GM12878 (cell line): ENCODE measurements at regions not wholly inside any gene's neighbourhood (a gene's known extent, or its start where the extent isn't known, plus 50 kb on each side); places are given as distances from the start of the nearest gene placed in this dataset.

Experiments
- ATAC-seq: fragments of 200-7000 bp; cut with Tn5 transposase; 3 replicates; pipeline ENCODE4 v1.9.1; 2020; ENCODE audit warnings: mild to moderate bottlenecking, moderate library complexity
- BruUV-seq: library from RNA; stranded (reverse); fragments of 400-500 nt; replicated peaks from 2 replicates; lab custom pipeline; 2021; lab: Mats Ljungman, UMichigan
- CTCF ChIA-PET: fragments of 300-600 bp; sonication (Branson Sonifier 250); formaldehyde crosslinking; extraction: SDS; loops from one replicate; lab custom pipeline; 2021; ENCODE audit warnings: inconsistent platforms; lab: Yijun Ruan, JAX
- POLR2A ChIA-PET: fragments of 350-600 bp; formaldehyde crosslinking; extraction: SDS; loops from one replicate; lab custom pipeline; 2021; ENCODE audit warnings: inconsistent platforms; lab: Charles Lee
- RAD21 ChIA-PET: fragments of 300-600 bp; sonication (Branson Sonifier 250); formaldehyde crosslinking; loops from one replicate; lab custom pipeline; 2023; ENCODE audit warnings: antibody characterized with exemption; ENCODE audit not compliant: unreplicated experiment; lab: Charles Lee
- SMC1A ChIA-PET: fragments of 300-600 bp; sonication (Branson Sonifier 250); formaldehyde crosslinking; loops from one replicate; lab custom pipeline; 2023; ENCODE audit not compliant: unreplicated experiment, uncharacterized antibody; lab: Charles Lee
- DNase-seq: peaks from one replicate; pipeline ENCODE4 v3.0.0-alpha.2; 2011; ENCODE audit warnings: low read depth, low spot score
- FAIRE-seq: peaks from 3 replicates; lab custom pipeline; 2011; peaks lifted over from hg19 to GRCh38; lab: Jason Lieb, UNC
- H2AFZ ChIP-seq: 2 replicates; pipeline ENCODE4 v1.6.0; 2011; ENCODE audit warnings: low read depth, low read length, control low read depth; ENCODE audit not compliant: control insufficient read depth
- H3K27ac ChIP-seq: 2 replicates; pipeline ENCODE4 v1.5.1; 2011; ENCODE audit warnings: control low read depth; ENCODE audit not compliant: control insufficient read depth, insufficient read depth
- H3K27me3 ChIP-seq, 2 experiments: replicated peaks in 1 of 2; 2 replicates each; pipeline versions ENCODE4 v1.6.0 to v1.6.1; 2011; ENCODE audit warnings: low read length in 1 of 2; ENCODE audit not compliant: control insufficient read depth in 2 of 2, insufficient read depth in 2 of 2
- H3K36me3 ChIP-seq, 2 experiments: 2 replicates each; pipeline ENCODE4 v1.5.1; 2011; ENCODE audit warnings: low read length in 1 of 2; ENCODE audit not compliant: control insufficient read depth in 2 of 2, insufficient read depth in 2 of 2
- H3K4me1 ChIP-seq: 2 replicates; pipeline ENCODE4 v1.6.1; 2011; ENCODE audit warnings: mild to moderate bottlenecking, low read length, moderate library complexity, mixed read lengths; ENCODE audit not compliant: control insufficient read depth, insufficient read depth
- H3K4me2 ChIP-seq: 2 replicates; pipeline ENCODE4 v1.6.0; 2011; ENCODE audit warnings: control low read depth; ENCODE audit not compliant: control insufficient read depth, insufficient read depth
- H3K4me3 ChIP-seq: fragments of 200-600 bp; sonication (generic); 2 replicates; pipeline ENCODE4 v1.5.1; 2016
- H3K79me2 ChIP-seq: 2 replicates; pipeline ENCODE4 v1.6.0; 2011; ENCODE audit warnings: low read length; ENCODE audit not compliant: control insufficient read depth, insufficient read depth
- H3K9ac ChIP-seq: 2 replicates; pipeline ENCODE4 v1.8.0; 2011; ENCODE audit warnings: low read length, control low read depth, mixed read lengths; ENCODE audit not compliant: control insufficient read depth, insufficient read depth
- H3K9me3 ChIP-seq: replicated peaks from 3 replicates; pipeline ENCODE4 v1.5.1; 2011; ENCODE audit warnings: mild to moderate bottlenecking, low read length; ENCODE audit not compliant: control insufficient read depth, insufficient read depth
- H4K20me1 ChIP-seq: 2 replicates; pipeline ENCODE4 v1.6.0; 2011; ENCODE audit not compliant: control insufficient read depth, insufficient read depth
- BACH1 ChIP-seq: fragments of 450-650 bp; IDR thresholded peaks from 2 replicates; pipeline ENCODE4 v1.6.1; 2017; ENCODE audit warnings: mild to moderate bottlenecking, borderline replicate concordance
- HCFC1 ChIP-seq: fragments of 150-350 bp; IDR thresholded peaks from 2 replicates; pipeline ENCODE4 v1.6.1; 2014; ENCODE audit warnings: low read length
- JUND ChIP-seq: IDR thresholded peaks from 2 replicates; pipeline ENCODE4 v1.6.1; 2012; ENCODE audit warnings: low read depth, mild to moderate bottlenecking, low read length, improper control_type of control experiment, moderate library complexity
- MXI1 ChIP-seq: fragments of 150-350 bp; IDR thresholded peaks from 2 replicates; pipeline ENCODE4 v1.6.1; 2011; ENCODE audit warnings: low read depth, mild to moderate bottlenecking, inconsistent platforms, low read length, improper control_type of control experiment
- NFYB ChIP-seq: IDR thresholded peaks from 2 replicates; pipeline ENCODE4 v1.6.1; 2011; ENCODE audit warnings: low read depth, mild to moderate bottlenecking, low read length, improper control_type of control experiment, moderate library complexity; ENCODE audit not compliant: insufficient read depth
- POU2F2 ChIP-seq: IDR thresholded peaks from 3 replicates; pipeline ENCODE4 v1.6.1; 2011; ENCODE audit warnings: low read depth, mild to moderate bottlenecking, low read length, borderline replicate concordance
- ZNF207 ChIP-seq: fragments of 450-650 bp; IDR thresholded peaks from 2 replicates; pipeline ENCODE4 v1.6.1; 2014; ENCODE audit warnings: antibody characterized with exemption, mild to moderate bottlenecking, borderline replicate concordance
- WGBS: methylation state at CpG from one replicate; pipeline ENCODE4 v1.1.6; 2016; ENCODE audit warnings: low lambda C conversion rate; ENCODE audit not compliant: insufficient replicate concordance, insufficient coverage; ENCODE audit errors: missing lambda C conversion rate; 5-methylcytosine and 5-hydroxymethylcytosine counted together
- in situ Hi-C: fragments of 300-500 bp; cut with MboI; formaldehyde crosslinking; loops from 9 replicates; pipeline ENCODE4 v1.14.3; 2018; ENCODE audit warnings: mixed read lengths
- intact Hi-C: fragments of 100-400 bp; cut with micrococcal nuclease; formaldehyde crosslinking; loops from one replicate; pipeline ENCODE4 v1.14.2; 2022; ENCODE audit not compliant: unreplicated experiment
- TF ChIP-seq, protein P1 (sequence below): IDR thresholded peaks from 2 replicates; pipeline ENCODE4 v1.6.1; 2011; ENCODE audit warnings: low read depth, low read length, improper control_type of control experiment, borderline replicate concordance
- TF ChIP-seq, protein P2 (sequence below): fragments of 450-650 bp; IDR thresholded peaks from 2 replicates; pipeline ENCODE4 v1.6.1; 2017; ENCODE audit warnings: mild to moderate bottlenecking, moderate library complexity
- TF ChIP-seq, protein P3 (sequence below): fragments of 450-650 bp; IDR thresholded peaks from 2 replicates; pipeline ENCODE4 v1.6.1; 2017; ENCODE audit warnings: mild to moderate bottlenecking
- TF ChIP-seq, protein P4 (sequence below): fragments of 450-650 bp; formaldehyde crosslinking; IDR thresholded peaks from 2 replicates; pipeline ENCODE4 v1.4.0; 2022; ENCODE audit warnings: mild to moderate bottlenecking, moderate library complexity

DNA sequence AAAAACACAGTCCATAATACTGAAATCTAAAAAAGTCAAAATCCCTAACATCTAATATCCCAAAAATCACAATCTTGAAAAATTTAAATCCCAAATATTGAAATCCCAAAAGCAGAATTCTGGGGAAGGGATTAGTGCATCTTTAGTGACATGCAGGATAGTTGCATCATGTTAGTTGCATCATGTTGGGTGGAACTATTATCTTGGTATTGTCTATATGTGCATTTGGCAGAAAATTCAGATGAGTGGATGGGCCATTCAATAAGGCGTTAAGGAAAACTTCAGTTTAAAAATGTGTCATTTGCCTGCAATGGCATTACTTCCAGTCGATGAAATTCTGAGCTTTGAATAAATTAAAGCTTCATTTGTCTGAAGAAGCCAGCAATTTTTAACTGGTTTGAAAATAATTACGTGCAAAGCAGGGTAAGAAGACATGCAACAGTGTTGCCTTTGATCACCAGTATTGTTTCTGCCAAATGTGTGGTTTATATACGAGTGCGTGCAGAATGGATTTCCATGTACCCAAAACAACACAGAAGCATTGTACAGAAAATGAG is 221.4 kb upstream of the NFE2L3 start (continued):
- TF ChIP-seq, protein P1, sequence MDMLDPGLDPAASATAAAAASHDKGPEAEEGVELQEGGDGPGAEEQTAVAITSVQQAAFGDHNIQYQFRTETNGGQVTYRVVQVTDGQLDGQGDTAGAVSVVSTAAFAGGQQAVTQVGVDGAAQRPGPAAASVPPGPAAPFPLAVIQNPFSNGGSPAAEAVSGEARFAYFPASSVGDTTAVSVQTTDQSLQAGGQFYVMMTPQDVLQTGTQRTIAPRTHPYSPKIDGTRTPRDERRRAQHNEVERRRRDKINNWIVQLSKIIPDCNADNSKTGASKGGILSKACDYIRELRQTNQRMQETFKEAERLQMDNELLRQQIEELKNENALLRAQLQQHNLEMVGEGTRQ = no peak
- TF ChIP-seq BACH1 (no peak), HCFC1 (no peak), JUND (no peak)
- TF ChIP-seq, protein P2, sequence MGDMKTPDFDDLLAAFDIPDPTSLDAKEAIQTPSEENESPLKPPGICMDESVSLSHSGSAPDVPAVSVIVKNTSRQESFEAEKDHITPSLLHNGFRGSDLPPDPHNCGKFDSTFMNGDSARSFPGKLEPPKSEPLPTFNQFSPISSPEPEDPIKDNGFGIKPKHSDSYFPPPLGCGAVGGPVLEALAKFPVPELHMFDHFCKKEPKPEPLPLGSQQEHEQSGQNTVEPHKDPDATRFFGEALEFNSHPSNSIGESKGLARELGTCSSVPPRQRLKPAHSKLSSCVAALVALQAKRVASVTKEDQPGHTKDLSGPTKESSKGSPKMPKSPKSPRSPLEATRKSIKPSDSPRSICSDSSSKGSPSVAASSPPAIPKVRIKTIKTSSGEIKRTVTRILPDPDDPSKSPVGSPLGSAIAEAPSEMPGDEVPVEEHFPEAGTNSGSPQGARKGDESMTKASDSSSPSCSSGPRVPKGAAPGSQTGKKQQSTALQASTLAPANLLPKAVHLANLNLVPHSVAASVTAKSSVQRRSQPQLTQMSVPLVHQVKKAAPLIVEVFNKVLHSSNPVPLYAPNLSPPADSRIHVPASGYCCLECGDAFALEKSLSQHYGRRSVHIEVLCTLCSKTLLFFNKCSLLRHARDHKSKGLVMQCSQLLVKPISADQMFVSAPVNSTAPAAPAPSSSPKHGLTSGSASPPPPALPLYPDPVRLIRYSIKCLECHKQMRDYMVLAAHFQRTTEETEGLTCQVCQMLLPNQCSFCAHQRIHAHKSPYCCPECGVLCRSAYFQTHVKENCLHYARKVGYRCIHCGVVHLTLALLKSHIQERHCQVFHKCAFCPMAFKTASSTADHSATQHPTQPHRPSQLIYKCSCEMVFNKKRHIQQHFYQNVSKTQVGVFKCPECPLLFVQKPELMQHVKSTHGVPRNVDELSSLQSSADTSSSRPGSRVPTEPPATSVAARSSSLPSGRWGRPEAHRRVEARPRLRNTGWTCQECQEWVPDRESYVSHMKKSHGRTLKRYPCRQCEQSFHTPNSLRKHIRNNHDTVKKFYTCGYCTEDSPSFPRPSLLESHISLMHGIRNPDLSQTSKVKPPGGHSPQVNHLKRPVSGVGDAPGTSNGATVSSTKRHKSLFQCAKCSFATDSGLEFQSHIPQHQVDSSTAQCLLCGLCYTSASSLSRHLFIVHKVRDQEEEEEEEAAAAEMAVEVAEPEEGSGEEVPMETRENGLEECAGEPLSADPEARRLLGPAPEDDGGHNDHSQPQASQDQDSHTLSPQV = no peak

DNA sequence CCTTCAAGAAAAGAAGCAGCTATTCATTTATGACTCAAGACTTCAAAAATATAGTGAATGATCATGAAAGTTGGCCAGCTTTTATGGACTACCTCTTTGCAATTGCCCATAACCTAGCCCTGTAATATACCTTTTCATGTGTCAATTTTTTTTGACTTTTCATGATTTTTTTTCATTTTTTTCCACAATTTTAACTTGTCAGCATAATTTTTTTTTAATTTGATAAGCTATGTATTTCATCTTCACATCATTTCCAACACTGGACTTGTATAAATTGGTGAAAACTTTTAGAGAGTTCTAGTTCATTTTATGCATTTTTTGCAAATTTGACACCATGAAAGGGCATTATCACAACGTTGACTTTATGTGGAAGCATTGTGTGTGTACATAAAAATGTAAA is 220.8 kb upstream of the NFE2L3 start:
- FAIRE-seq (no peak), DNase-seq (no peak), ATAC-seq (no peak)
- Histone ChIP-seq H3K4me2 (no peak overlapping the region), H3K4me1 (no peaks in the 10 kb centered on the region), H3K4me3 (no peak overlapping the region), H2AFZ (no peak overlapping the region), H3K27me3 (no peaks in the 10 kb centered on the region), H4K20me1 (no peaks in the 10 kb centered on the region), H3K27ac (no peak overlapping the region), H3K36me3 (no peaks in the 10 kb centered on the region), H3K9me3 (peaks cover 9% of the 10 kb centered on the region), H3K79me2 (no peaks in the 10 kb centered on the region), H3K9ac (no peak overlapping the region)
- in situ Hi-C loops = no loop called here
- no TSS peak for BruUV-seq
- ChIA-PET RAD21 (no interaction called here), SMC1A (interaction anchor here (0.9 to 1.5 kb wide), 3 partner anchors 10 to 129 kb away, joined by 3 to 4 read pairs (median 3); no protein-coding TSS in a partner anchor), POLR2A (no interaction called here), CTCF (interaction anchor here (0.6 to 1.0 kb wide), 2 partner anchors 29 to 38 kb away, joined by 3 to 4 read pairs; no protein-coding TSS in a partner anchor)
- WGBS = 5% methylated on average over 1 of the region's 1 CpG
- intact Hi-C loops = no loop called here
- TF ChIP-seq MXI1 = no peak
- TF ChIP-seq ZNF207 = no peak
- TF ChIP-seq POU2F2 = no peak
- TF ChIP-seq, protein P3, sequence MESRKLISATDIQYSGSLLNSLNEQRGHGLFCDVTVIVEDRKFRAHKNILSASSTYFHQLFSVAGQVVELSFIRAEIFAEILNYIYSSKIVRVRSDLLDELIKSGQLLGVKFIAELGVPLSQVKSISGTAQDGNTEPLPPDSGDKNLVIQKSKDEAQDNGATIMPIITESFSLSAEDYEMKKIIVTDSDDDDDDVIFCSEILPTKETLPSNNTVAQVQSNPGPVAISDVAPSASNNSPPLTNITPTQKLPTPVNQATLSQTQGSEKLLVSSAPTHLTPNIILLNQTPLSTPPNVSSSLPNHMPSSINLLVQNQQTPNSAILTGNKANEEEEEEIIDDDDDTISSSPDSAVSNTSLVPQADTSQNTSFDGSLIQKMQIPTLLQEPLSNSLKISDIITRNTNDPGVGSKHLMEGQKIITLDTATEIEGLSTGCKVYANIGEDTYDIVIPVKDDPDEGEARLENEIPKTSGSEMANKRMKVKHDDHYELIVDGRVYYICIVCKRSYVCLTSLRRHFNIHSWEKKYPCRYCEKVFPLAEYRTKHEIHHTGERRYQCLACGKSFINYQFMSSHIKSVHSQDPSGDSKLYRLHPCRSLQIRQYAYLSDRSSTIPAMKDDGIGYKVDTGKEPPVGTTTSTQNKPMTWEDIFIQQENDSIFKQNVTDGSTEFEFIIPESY = no peak
- TF ChIP-seq NFYB = no peak
- TF ChIP-seq, protein P4, sequence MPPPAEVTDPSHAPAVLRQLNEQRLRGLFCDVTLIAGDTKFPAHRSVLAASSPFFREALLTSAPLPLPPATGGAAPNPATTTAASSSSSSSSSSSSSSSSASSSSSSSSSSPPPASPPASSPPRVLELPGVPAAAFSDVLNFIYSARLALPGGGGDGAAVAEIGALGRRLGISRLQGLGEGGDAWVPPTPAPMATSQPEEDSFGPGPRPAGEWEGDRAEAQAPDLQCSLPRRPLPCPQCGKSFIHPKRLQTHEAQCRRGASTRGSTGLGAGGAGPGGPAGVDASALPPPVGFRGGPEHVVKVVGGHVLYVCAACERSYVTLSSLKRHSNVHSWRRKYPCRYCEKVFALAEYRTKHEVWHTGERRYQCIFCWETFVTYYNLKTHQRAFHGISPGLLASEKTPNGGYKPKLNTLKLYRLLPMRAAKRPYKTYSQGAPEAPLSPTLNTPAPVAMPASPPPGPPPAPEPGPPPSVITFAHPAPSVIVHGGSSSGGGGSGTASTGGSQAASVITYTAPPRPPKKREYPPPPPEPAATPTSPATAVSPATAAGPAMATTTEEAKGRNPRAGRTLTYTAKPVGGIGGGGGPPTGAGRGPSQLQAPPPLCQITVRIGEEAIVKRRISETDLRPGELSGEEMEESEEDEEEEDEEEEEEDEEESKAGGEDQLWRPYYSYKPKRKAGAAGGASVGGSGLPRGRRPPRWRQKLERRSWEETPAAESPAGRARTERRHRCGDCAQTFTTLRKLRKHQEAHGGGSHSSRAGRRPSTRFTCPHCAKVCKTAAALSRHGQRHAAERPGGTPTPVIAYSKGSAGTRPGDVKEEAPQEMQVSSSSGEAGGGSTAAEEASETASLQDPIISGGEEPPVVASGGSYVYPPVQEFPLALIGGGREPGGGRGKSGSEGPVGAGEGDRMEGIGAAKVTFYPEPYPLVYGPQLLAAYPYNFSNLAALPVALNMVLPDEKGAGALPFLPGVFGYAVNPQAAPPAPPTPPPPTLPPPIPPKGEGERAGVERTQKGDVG (CRISPR knock-in tag) = no peak
